OCI-LY3 (cell line): ENCODE measurements at regions not wholly inside any gene's neighbourhood (a gene's known extent, or its start where the extent isn't known, plus 50 kb on each side); places are given as distances from the start of the nearest gene placed in this dataset.
A peak's percentile ranks its signal among the peaks of the same experiment; 100 is the strongest.

Experiments used
- H2AFZ ChIP-seq: fragments of 200-600, 300-600 bp; shearing (Covaris generic); 2 replicates; pipeline ENCODE4 v1.6.0; 2014; ENCODE audit warnings: antibody characterized with exemption, low read depth, low read length
- H3K27ac ChIP-seq: fragments of 200-600, 300-600 bp; sonication (generic); 2 replicates; pipeline ENCODE4 v1.5.1; 2014; ENCODE audit warnings: mild to moderate bottlenecking, low read length, moderate library complexity, mixed read lengths
- H3K27me3 ChIP-seq: fragments of 200-600, 300-600 bp; sonication (generic); 2 replicates; pipeline ENCODE4 v1.6.1; 2014; ENCODE audit warnings: low read depth, low read length, mixed read lengths
- H3K36me3 ChIP-seq: fragments of 200-600, 300-600 bp; sonication (generic); replicated peaks from 2 replicates; pipeline ENCODE3; 2014; ENCODE audit warnings: low read depth, low read length, mixed read lengths
- H3K4me1 ChIP-seq: fragments of 300-600, 200-600 bp; sonication (generic); 2 replicates; pipeline ENCODE4 v1.6.1; 2014; ENCODE audit warnings: low read length, mixed read lengths
- H3K4me2 ChIP-seq: fragments of 200-600, 300-600 bp; sonication (generic); 2 replicates; pipeline ENCODE4 v1.6.1; 2014; ENCODE audit warnings: low read length, mixed read lengths
- H3K4me3 ChIP-seq: fragments of 300-600, 200-600 bp; sonication (generic); 2 replicates; pipeline ENCODE4 v1.5.1; 2014; ENCODE audit warnings: antibody characterized with exemption, mild to moderate bottlenecking, low read length, moderate library complexity
- H3K79me2 ChIP-seq: fragments of 300-600, 200-600 bp; shearing (Covaris generic); 2 replicates; pipeline ENCODE4 v1.6.1; 2014; ENCODE audit warnings: mild to moderate bottlenecking, low read length, mixed read lengths
- H3K9ac ChIP-seq: fragments of 300-600, 200-600 bp; shearing (Covaris generic); 2 replicates; pipeline ENCODE4 v1.6.0; 2014; ENCODE audit warnings: mild to moderate bottlenecking, low read length, moderate library complexity
- H3K9me3 ChIP-seq: fragments of 200-600, 300-600 bp; shearing (Covaris generic); 2 replicates; pipeline ENCODE4 v1.6.1; 2014; ENCODE audit warnings: low read length, mixed read lengths; ENCODE audit not compliant: insufficient read depth
- H4K20me1 ChIP-seq: fragments of 200-600, 300-600 bp; sonication (generic); 2 replicates; pipeline ENCODE4 v1.6.1; 2016; ENCODE audit warnings: low read length, mixed read lengths; ENCODE audit not compliant: insufficient read depth
- CTCF ChIP-seq: fragments of 200-600, 300-600 bp; sonication (generic); IDR thresholded peaks from 2 replicates; pipeline ENCODE4 v1.5.1; 2014; ENCODE audit warnings: antibody characterized with exemption, low read length, low read depth
- EZH2phosphoT487 ChIP-seq: fragments of 200-600 bp; shearing (Covaris generic); IDR thresholded peaks from 2 replicates; pipeline ENCODE4 v1.6.1; 2018; ENCODE audit warnings: antibody characterized with exemption, mixed run types, low read depth

- Histone ChIP-seq H3K9ac (no peak overlapping the region), H4K20me1 (no peaks in the 10 kb centered on the region), H3K27me3 (no peaks in the 10 kb centered on the region), H3K79me2 (no peaks in the 10 kb centered on the region), H3K4me2 (peak overlapping the region; percentile 52), H3K9me3 (0 out of 2 replicates have a peak, but pooled peaks cover 3% of the 10 kb centered on the region), H3K4me1 (peaks cover 44% of the 10 kb centered on the region), H3K36me3 (peaks cover 3% of the 10 kb centered on the region), H3K27ac (no peak overlapping the region), H3K4me3 (no peak overlapping the region), H2AFZ (no peak overlapping the region)
- no peak for TF ChIP-seq EZH2phosphoT487
- no peak for TF ChIP-seq CTCF
Observed at GRCh38 chr1:242787968-242788367, 263.5 kb upstream of the PLD5 start.

- no peak overlapping the region for H2AFZ ChIP-seq
- peaks cover 38% of the 10 kb centered on the region for H3K4me1 ChIP-seq
- no peak for TF ChIP-seq CTCF
- TF ChIP-seq EZH2phosphoT487: no peak
- H3K27ac ChIP-seq: peak overlapping the region; percentile 55; the same call in 1 of the 2 replicates
- H3K9ac ChIP-seq: no peak overlapping the region
- no peaks in the 10 kb centered on the region for H3K79me2 ChIP-seq
- peak overlapping the region; percentile 53 for H3K4me2 ChIP-seq
- H3K27me3 ChIP-seq: no peaks in the 10 kb centered on the region
- no peaks in the 10 kb centered on the region for H4K20me1 ChIP-seq
- H3K9me3 ChIP-seq: no peaks in the 10 kb centered on the region
- H3K4me3 ChIP-seq: no peak overlapping the region
- H3K36me3 ChIP-seq: no peaks in the 10 kb centered on the region
Observed at GRCh38 chr1:242784807-242785206, 260.3 kb upstream of the PLD5 start.

GRCh38 chr1:242784084-242784483 lies 259.6 kb upstream of the PLD5 start:
- Histone ChIP-seq H3K4me1 (peaks cover 30% of the 10 kb centered on the region), H3K4me2 (peak overlapping the region; percentile 53), H2AFZ (0 out of 2 replicates have a peak overlapping the region, but pooled peaks have one; percentile 29), H3K27me3 (no peaks in the 10 kb centered on the region), H3K9me3 (no peaks in the 10 kb centered on the region), H3K36me3 (no peaks in the 10 kb centered on the region), H3K79me2 (no peaks in the 10 kb centered on the region), H3K27ac (peak overlapping the region; percentile 55), H3K4me3 (peak overlapping the region; percentile 15), H3K9ac (peak overlapping the region; percentile 9; the same call in 1 of the 2 replicates), H4K20me1 (no peaks in the 10 kb centered on the region)
- no peak for TF ChIP-seq EZH2phosphoT487
- TF ChIP-seq CTCF: no peak

GRCh38 chr1:242774256-242774655 lies 249.8 kb upstream of the PLD5 start:
- no peak overlapping the region for H2AFZ ChIP-seq
- no peak overlapping the region for H3K27ac ChIP-seq
- H3K9ac ChIP-seq: no peak overlapping the region
- H4K20me1 ChIP-seq: no peaks in the 10 kb centered on the region
- no peak overlapping the region for H3K4me3 ChIP-seq
- no peaks in the 10 kb centered on the region for H3K27me3 ChIP-seq
- H3K36me3 ChIP-seq: no peaks in the 10 kb centered on the region
- H3K4me1 ChIP-seq: no peaks in the 10 kb centered on the region
- no peaks in the 10 kb centered on the region for H3K79me2 ChIP-seq
- TF ChIP-seq EZH2phosphoT487 (no peak), CTCF (no peak)
- H3K9me3 ChIP-seq: no peaks in the 10 kb centered on the region
- H3K4me2 ChIP-seq: no peak overlapping the region
